Kidney tubule cell (primary cell): ENCODE measurements at regions not wholly inside any gene's neighbourhood (a gene's known extent, or its start where the extent isn't known, plus 50 kb on each side); places are given as distances from the start of the nearest gene placed in this dataset.
A peak's percentile ranks its signal among the peaks of the same experiment; 100 is the strongest.

Experiments used
- DNase-seq: peaks from one replicate; pipeline ENCODE4 v3.0.0-alpha.2; 2018; ENCODE audit warnings: low spot score

GRCh38 chr5:173831196-173831914, 56.8 kb upstream of the CPEB4 start:
- DNase-seq, result no peak

- no peak for DNase-seq
Observed at GRCh38 chr5:173832386-173832785, 55.8 kb upstream of the CPEB4 start.

GRCh38 chr5:173833196-173833985, 54.8 kb upstream of the CPEB4 start:
- DNase-seq, result peak; percentile 27

DNA sequence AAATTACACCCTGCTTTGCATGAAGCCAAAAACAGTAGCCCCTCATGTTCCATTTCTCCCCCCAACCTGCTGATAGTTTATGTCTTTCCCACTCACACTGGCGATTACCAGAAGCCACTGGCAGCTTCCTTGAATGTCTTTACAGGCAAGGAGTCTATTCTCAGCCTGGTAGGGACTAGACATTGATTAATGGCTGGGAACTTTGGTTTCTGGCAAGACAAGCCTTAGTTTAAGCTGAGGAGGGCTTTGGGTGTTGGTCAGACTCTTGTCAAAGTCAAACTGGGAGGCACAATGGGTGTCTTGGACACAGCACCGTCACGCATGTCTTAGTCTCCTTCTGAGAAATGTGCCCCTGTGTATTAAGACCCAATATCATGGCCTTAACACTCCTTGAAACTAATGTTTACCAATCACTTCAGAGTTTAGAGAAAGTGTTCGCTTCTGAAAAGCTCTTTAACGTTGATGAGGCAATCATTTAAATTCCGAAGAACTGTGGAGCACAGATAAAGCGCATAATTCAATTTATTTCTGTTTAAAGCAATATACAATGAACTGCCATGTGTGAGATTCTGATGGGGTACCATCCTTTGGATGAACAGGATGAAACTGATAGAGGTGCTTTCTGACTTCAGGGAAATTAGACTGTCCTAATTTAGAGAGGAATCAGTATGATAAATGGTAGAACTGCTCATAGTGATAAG, 53.9 kb upstream of the CPEB4 start:
- DNase-seq, result no peak

GRCh38 chr5:173835131-173835530, 53.0 kb upstream of the CPEB4 start:
- DNase-seq, result no peak

DNA sequence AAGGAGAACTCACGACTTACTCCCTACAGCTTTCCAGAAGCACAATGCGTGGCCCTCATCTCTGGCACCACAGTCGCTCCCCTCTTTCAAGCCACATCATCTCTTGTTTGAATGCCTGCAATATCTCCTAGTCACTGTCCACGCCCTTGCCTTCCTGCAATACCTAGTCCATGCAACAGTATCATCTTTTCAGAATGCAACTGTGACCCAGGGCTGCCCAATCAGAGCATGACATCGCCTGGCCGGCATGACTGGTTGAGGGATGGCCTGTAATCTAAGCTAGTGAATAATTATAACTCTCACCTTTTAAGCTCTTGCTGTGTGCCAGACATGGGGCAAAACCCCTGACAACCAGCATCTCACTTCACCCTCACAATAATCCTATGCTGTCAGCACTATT, 52.5 kb upstream of the CPEB4 start:
- DNase-seq, result peak; percentile 49

DNA sequence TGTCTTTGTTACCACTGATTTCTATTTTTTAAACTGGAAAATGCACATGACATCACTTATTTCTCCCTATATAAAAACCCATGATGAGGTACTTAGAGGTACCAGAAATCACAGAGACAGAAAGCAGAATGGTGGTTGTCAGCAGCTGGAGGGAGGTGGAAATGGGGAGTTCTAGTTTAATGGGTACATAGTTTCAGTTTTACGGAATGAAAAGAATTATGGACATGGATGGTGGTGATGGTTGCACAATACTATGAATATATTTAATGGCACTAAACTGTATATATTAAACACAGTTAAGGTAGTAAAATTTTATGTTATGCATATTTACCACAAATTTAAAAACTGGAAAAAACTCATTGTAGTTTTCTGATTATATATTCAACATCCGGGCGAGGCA, 50.5 kb upstream of the CPEB4 start:
- DNase-seq, result no peak
